GM19035 (cell line): ENCODE measurements at regions not wholly inside any gene's neighbourhood (a gene's known extent, or its start where the extent isn't known, plus 50 kb on each side); places are given as distances from the start of the nearest gene placed in this dataset.

Experiments used
- ATAC-seq: cut with Tn5 transposase; IDR thresholded peaks from one replicate; pipeline ENCODE4 v1.9.1; 2021; ENCODE audit not compliant: unreplicated experiment

DNA sequence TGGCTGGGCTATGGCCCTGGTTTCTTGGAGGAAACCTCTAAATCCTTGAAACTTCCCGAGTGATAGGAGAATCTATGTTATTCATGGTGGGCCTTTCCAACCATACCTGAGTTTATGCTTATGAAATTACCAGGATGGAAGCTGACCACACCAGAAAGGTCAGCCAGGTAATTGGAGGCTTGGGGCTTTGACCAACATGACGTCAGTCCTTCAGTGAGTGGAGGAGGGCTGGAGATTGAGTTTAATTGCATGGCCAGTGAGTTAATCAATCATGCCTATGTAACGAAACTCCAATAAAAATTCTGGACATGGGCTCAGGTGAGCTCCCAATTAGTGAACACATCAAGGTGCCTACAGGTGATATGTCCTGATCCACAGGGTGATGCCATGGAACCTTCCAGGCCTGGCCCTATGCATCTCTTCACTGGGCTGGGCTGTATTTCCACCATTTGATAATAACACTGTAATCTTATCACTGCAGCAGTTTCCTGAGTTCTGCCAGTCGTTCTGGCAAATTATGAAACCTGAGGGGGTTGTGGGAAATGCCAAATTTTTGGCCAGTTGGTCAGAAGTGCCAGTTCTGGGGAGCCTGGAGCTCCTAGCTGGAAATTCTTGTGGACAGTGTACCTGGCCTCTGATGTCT, 106.5 kb downstream of the CDH26 start:
- no peak for ATAC-seq

DNA sequence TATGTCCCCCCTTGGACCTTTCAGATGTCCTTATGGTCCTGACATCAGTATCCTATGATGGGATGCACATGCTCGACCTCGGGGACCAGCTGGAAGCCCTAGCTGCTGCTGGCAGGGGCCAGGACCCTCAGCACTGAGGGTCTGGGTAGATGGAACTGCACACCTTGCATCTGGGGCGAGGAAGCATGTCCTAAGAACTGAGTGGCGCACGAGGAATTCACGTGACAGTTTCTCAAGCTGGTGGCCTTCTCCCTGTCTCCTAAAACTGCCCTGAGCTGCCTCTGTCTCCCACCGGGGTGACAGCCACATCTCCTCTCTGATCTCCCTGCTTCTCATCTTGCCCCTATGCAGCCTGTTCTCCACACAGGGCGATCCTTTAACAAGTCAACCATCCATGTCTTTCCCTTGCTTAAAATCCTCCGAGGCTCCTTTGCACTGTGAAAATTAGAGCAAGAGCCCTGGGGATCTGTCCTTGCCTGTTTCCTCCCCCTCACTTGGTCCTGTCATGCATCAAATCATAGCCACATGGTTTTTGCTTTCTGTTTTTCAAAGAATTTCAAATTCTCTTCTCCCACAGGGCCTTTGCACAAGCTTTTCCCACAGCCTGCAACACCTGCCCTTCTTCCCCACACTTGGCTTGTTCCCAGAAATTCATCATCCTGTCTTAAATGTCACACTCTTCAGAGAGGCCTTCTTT, 107.7 kb downstream of the CDH26 start:
- ATAC-seq, result no peak

DNA sequence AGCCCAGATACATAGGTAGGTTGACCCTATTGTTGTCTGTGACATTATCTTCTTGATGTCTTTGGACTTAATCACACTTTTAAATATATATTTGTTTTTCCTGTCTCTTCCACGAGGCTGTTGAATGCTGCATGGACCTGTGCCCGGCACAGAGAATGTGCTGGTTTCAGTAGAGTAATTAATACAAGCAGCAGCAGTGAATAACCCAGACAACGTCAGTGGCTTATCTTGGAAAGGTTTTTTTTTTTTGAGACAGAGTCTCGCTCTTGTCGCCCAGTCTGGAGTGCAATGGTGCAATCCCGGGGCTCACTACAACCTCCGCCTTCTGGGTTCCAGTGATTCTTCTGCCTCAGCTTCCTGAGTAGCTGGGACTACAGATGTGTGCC, 108.2 kb downstream of the CDH26 start:
- ATAC-seq, result no peak

DNA sequence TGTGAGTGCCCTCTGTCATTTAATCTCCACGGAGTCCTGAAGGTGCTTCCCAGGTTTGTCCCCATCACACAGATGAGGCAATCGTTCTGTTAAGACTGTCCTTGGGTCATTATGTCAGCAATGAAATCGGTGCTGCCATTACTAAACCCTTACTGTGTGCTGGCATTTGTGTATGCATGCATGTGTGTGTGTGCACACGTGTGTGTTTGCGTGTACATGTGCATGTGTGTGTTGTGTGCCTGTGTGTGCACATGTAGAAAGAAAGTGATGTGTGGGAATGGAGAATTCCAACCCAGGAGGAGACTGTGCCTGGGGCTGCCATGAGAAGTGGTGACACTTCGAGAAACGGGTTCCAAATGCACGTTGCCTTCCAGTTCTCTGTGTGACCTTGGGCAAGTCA, 110.3 kb downstream of the CDH26 start:
- no peak for ATAC-seq

DNA sequence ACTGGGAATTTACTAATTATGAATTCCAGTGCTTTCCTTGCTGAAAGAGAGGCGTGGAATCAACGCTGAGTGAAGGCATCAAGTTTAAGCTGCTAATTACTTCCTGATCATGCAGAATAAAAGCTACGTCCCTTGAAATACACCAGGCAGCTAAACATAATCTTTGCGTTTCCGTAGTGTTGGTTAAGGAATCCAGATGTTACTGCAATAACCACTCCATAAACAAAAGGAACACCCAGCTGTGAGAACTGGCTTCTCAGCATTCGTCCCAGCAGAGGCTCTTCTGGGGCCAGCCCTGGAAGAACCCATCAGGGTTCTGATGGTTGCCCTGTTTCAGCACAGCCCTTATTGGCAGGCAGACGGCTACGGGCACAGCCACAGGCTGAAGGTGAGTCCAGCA, 111.4 kb downstream of the CDH26 start:
- ATAC-seq, result no peak

DNA sequence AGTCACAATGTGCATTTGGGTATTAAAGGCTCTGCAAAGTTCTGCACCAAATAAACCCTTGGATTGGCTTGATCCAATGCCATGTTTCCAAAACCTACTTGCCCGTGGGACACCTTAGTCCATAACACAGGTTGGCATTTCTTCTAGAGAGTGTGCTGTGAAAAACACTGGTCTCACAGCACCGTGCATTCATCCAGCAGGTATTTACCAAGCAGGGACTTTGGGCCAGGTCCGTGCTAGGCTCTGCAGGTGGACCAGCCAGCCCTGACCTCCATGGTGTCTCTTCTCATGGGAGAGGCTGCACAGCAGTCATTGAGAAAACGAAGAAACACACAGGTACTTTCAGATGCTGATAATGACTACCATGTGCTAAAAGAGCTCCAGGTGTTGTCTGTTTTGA, 112.6 kb downstream of the CDH26 start:
- no peak for ATAC-seq

DNA sequence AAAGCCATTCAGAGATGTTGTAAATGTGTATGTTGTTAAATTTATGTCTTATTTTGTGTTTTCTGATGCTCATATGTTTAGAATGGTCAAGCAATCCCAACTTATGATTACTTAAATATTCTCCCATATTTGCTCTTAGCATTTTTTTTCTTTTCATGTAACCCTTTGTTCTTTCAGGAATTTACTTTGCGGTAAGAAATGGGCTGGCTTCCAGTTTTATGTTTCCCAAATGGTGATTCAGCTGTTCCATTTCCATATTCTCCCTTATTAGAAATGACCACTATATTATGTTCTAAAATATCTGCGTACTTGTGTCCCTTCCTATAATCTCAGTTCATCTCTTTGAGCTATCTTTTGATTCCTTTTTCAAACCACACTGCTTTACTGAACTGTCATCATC, 113.7 kb downstream of the CDH26 start:
- no peak for ATAC-seq

DNA sequence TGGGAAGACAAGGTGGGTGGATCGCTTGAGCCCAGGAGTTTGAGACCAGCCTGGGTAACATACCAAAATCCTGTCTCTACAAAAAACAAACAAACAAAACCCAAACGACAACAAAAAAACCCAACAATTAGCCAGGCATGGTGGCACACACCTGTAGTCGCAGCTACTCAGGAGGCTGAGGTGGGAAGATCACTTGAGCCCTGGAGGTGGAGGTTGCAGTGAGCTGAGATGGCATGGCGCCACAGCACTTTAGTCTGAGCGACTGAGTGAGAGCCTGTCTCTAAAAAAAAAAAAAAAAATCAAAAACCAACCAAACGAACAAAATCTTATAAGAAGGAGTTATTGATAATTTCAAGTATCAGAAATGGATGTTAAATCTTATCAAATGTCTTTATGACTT, 114.9 kb downstream of the CDH26 start:
- no peak for ATAC-seq

DNA sequence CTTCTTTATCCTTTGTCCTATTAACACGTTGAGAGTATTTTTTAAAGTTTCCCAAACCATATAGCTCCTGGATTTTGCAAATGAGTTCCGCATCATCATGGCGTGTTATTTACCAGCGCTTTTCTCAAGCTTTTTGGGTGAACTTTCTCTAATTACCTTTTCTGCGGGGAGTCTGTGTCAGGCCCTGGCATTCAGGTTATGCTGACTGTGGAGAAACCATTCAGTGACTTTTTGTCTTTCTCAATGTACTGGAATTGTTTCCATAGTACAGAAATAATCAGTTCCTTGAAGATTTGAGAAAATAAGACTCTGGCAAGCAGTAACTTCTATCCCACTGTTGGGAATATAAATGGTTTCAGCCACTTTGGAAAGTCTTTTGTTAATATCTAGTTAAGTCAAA, 115.3 kb downstream of the CDH26 start:
- ATAC-seq, result no peak

DNA sequence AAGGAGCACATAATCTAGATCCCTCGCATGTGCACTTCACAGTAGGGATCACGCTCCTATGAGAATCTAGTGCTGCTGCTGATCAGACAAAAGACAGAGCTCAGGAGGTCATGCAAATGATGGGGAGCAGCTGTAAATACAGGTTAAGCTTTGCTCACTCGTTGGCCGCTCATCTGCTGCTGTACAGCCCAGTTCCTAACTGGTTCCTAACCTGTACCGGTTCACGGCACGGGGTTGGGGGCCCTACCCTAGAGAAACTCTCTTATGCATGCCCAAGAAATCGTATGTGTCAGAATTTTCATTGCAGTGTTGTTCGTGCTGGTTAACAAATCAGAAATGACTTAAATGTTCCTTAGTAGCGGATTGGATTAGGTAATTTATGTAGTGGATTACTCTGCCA, 116.1 kb downstream of the CDH26 start:
- no peak for ATAC-seq

DNA sequence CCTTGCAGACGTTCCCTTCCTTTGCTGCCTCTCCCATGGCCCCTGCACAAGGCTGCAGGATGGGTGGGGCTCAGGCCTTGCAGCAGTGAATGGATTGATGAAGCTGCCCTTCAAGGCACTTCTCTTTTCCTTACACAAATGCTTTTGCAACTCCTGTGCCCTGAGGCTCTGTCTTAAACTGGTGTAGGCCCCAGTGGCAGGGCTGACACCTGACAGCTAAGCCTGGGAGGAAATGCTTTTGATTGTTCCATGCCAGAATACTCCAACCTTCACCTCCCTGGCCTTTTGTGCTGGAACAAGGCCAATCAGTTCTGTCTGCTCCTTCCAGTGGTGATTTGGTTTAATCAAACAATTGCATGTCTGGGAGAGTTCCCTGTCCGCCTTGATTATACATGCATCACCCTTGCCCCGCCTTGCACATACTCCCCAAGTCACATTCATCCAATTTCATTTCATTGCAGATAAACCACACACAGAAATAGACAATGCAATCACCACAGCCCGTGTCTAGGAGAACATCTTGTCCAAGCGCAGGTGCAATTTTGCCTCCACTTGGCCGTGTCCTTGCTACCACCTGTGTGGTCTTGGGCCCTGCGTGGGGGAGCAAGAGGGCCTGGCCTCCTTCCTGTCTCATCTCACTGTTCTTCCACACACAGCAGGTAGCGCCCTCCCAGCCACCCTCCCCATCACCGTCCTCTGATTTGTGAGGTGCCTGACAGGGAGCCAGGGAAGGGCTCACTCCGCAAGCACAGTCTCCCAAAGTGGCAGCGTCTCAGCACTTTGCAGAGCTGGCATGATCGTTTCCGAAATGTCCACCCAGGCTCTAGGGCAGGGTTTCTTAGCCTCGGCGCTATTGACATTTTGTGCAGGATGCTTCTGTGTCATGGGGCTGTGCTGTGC, 120.4 kb downstream of the CDH26 start:
- no peak for ATAC-seq

DNA sequence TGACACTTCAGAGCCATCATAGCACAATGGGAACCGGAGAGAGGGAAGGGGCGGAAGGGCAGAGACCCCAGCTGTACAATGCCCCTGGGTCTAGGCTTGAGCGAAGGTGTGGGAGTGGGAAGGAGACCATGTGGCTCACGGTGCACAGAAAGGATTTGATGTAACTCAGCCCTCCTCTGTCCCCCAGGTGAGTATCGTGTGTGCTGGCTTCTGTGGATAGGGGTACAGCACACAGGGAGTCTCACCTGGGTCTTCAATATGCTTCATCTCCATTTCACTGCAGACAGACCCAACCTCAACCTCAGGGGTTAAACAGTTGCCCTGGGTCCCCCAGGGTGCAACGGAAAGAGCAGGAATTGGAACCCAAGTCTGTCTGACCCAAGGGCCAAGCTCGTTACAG, 122.2 kb downstream of the CDH26 start:
- ATAC-seq, result no peak

DNA sequence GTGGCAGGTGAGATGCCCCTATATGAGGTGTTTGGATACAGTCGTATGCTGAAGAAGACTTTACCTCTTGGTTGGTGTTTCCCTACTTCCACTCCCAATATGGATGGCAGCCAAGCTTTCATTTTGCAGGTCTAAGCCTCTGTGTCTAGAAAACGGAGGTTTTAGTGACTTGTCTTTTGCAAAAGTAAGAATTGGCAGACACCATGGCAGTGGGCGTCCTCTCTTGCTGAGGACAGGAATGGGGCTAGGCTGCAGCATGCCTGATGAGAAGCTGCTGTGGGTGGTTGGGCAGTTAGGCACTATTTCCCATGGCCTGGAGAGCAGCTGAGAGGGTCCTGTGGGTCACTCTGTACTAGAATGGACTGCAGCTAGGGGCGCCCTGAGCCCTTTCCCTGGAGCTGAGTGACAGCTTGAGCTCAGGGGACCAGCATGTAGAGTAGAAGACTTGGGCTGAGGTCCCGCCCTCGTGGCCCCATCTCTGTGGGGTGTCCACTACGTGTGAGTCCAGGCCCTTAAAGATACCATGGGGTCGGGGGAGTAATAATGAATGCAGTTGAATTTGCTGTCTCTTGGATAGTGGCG, 127.4 kb downstream of the CDH26 start:
- no peak for ATAC-seq

DNA sequence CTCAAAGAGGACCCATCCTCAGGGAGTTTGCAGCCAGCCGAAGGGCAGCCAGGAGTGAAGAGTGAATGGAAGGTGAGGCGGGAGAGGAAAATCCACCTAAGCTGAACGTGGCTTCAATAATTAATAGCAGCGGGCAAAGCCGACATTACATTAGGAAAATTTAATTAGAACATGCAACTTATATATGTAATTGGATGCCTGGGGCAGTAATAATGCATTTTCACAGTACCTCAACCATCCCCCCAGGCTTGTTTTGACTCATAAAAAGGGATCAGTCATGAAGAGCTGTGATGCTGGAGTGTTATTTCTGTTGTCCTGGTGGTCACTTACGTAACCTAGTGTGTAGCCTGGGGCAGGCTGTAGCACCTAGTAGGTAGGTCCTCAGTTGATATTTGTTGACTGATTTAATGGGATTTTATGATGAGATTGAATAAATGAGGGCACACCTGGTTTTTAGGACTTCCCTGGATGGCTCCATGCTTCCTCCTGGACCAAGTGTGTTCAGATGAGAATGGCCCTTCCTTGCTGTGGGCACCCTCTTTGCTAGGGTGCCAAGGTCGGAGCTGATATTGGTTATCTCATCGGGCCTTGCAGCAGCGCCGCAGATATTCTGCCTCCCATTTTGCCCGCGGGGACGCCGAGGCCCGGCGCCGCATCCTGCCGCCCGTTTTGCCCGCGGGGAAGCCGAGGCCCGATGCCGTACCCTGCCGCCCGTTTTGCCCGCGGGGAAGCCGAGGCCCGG, 128.8 kb downstream of the CDH26 start:
- no peak for ATAC-seq

DNA sequence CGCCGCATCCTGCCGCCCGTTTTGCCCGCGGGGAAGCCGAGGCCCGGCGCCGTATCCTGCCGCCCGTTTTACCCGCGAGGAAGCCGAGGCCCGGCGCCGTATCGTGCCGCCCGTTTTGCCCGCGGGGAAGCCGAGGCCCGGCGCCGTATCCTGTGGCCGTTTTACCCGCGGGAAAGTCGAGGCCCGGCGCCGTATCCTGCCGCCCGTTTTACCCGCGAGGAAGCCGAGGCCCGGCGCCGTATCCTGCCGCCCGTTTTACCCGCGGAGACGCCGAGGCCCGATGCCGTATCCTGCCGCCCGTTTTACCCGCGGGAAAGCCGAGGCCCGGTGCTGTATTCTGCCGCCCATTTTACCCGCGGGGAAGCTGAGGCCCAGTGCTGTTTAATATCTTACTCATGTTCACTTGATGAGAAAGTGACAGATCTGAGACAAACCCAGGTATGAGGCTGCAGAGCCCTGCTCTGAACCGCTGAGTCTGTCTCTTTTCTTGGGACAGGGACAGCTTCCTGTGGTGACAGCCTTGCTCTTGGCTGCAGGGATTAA, 129.4 kb downstream of the CDH26 start:
- no peak for ATAC-seq

DNA sequence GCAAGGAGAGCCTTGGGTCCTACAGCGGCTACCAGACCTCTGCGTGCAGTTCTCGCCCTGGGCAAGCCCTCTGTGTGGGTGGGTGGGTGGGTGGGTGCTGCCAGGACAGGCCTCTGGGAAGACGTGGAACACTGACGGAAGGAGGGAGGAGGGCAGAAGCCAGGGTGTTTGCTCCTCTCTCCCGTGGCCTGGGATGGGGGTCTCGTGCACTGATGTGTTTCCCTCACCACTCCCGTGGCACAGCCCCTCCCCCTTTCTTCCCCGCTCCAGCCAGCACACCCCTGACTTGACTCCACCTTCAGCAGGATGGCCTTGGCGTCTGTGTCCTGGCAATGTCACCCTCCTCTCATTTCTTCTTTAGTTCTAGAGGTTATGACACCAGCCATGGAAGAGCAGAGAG, 130.0 kb downstream of the CDH26 start:
- no peak for ATAC-seq

DNA sequence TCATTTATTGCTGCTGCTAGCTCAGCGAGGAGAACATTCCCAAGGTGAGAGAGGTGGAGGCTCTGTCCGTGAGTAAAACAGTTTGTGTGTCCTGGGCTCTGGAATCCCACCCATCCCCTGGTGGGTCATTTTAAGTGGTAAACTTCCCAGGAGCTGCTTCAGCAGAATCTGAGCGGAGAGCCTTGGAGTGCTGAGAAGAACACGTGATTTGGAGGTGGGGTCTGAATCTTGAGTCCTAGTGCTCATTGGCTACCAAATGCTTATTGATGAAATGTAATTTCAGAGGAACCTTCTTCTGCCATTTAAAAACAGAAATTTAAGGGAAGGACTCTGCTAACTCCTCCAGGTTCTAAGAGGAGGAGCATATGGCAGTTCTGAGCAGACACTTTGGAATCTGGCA, 132.4 kb downstream of the CDH26 start:
- ATAC-seq, result no peak

DNA sequence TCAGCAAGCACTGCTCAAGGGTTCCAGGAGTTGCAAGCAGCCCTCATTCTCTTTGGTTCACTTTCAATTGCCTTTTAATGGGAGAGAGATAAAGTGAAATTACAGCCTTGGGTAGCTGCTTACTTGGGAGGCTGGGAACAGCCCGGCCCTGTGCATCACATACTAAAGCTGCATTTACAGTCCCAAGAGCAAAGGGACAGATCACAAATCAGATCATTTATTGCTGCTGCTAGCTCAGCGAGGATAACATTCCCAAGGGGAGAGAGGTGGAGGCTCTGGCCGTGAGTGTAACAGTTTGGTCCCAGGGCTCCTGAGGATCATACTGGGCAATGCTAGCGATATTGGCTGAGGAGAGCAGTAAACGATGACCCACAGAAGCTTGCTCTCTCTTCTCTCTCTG, 133.1 kb downstream of the CDH26 start:
- ATAC-seq, result no peak

DNA sequence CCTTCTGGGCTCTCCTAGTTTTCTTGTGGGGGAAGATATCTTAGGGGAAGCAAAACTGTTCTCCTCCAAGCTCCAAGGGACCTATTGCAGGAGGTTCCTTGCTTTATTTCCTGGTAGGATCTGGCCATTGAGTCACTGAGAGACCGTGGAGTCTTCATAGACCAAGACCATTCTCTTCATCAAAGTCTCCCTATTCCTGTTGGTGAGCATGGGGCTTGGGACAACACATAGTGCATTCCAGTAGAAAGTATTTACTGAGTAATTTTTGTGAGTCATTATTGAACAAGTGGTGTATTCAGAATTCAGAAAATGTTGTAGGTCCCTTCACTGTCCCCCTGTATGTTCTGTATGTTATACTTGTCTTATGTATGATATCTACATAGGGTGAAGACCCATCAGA, 133.6 kb downstream of the CDH26 start:
- ATAC-seq, result no peak

DNA sequence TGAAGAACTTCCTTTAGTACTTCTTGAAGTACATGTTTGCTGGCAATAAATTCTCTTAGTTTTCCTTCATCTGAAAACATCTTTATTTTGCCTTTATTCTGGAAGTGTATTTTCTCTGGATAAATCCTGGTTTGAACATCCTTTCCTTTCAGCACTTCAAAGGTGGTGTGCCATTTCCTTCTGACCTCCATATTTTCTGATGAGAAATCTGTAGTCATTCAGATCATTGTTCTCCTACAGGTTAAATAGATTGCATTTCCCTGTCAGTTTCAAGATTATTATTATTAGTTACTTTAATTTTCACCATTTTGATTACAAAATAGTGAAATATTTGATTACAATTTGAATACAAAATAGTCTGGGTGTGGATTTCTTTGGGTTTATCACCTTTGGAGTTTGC, 134.5 kb downstream of the CDH26 start:
- no peak for ATAC-seq

DNA sequence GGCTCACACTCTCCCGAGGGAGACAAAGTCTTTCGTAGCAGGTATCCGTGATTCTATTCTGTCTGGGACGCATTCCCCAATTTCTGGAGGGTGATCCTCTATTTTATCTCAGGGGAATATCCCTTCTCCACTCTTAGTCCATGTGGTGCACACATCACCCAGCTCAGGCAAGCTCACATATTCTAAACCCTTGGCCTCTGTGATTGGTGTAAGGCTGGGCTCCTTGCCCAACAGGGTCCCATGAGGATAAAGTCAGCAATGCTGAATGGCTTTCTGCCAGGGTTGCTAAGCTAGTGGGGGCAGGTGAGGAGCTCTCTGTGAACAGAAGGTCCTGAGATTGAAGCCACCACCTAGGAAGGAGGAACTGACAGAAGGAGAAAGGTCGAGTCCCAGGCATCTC, 137.2 kb downstream of the CDH26 start:
- no peak for ATAC-seq
